Calu3 (cell line): ENCODE measurements at regions not wholly inside any gene's neighbourhood (a gene's known extent, or its start where the extent isn't known, plus 50 kb on each side); places are given as distances from the start of the nearest gene placed in this dataset.

ENCODE experiments used
- BruUV-seq: library from RNA; stranded (reverse); fragments of 400-500 nt; replicated peaks from 2 replicates; lab custom pipeline; 2021; lab: Mats Ljungman, UMichigan
- CTCF ChIA-PET: fragments of 300-600 bp; sonication (Branson Sonifier 250); formaldehyde crosslinking; loops from one replicate; lab custom pipeline; 2022; ENCODE audit warnings: antibody characterized with exemption; lab: Charles Lee
- DNase-seq: peaks from one replicate; pipeline ENCODE4 v3.0.0; 2022
- H3K27ac Mint-ChIP-seq: one replicate; pipeline ENCODE4 v1.8.0; 2022; ENCODE audit warnings: mixed read lengths; ENCODE audit not compliant: unreplicated experiment
- H3K27me3 Mint-ChIP-seq: one replicate; pipeline ENCODE4 v1.8.0; 2022; ENCODE audit warnings: mixed read lengths; ENCODE audit not compliant: unreplicated experiment
- H3K36me3 Mint-ChIP-seq: one replicate; pipeline ENCODE4 v1.8.0; 2022; ENCODE audit warnings: mild to moderate bottlenecking, moderate library complexity, mixed read lengths; ENCODE audit not compliant: insufficient read depth, unreplicated experiment
- H3K4me1 Mint-ChIP-seq: one replicate; pipeline ENCODE4 v1.8.0; 2022; ENCODE audit warnings: mild to moderate bottlenecking, low read depth, mixed read lengths; ENCODE audit not compliant: unreplicated experiment
- H3K4me3 Mint-ChIP-seq: one replicate; pipeline ENCODE4 v1.8.0; 2022; ENCODE audit warnings: mild to moderate bottlenecking, low read depth, moderate library complexity, mixed read lengths; ENCODE audit not compliant: unreplicated experiment
- H3K9me3 Mint-ChIP-seq: one replicate; pipeline ENCODE4 v1.8.0; 2022; ENCODE audit warnings: low read depth, mixed read lengths; ENCODE audit not compliant: unreplicated experiment
- CTCF ChIP-seq: fragments of 200-600 bp; IDR thresholded peaks from one replicate; pipeline ENCODE4 v1.8.0; 2022; ENCODE audit warnings: antibody characterized with exemption; ENCODE audit not compliant: unreplicated experiment
- intact Hi-C: fragments of 100-400 bp; cut with micrococcal nuclease; formaldehyde crosslinking; loops from one replicate; pipeline ENCODE4 v1.10.0; 2022; ENCODE audit not compliant: unreplicated experiment

GRCh38 chr9:82457891-82458290 lies 469.3 kb downstream of the SPATA31D1 start:
- no peak for TF ChIP-seq CTCF

GRCh38 chr9:82458296-82458695 lies 469.7 kb downstream of the SPATA31D1 start:
- CTCF ChIA-PET: no interaction called here
- no peak for DNase-seq
- no peaks in the 10 kb centered on the region for H3K4me1 Mint-ChIP-seq
- TF ChIP-seq CTCF: no peak
- H3K27me3 Mint-ChIP-seq: no peaks in the 10 kb centered on the region
- no TSS peak for BruUV-seq
- H3K4me3 Mint-ChIP-seq: no peak overlapping the region
- H3K36me3 Mint-ChIP-seq: no peaks in the 10 kb centered on the region
- intact Hi-C loops: no loop called here
- H3K27ac Mint-ChIP-seq: no peak overlapping the region
- no peaks in the 10 kb centered on the region for H3K9me3 Mint-ChIP-seq

More at GRCh38 chr9:82457891-82458290, 469.3 kb downstream of the SPATA31D1 start:
- no peak for DNase-seq
- no peak overlapping the region for H3K27ac Mint-ChIP-seq
- no peaks in the 10 kb centered on the region for H3K9me3 Mint-ChIP-seq
- H3K36me3 Mint-ChIP-seq: no peaks in the 10 kb centered on the region
- H3K4me1 Mint-ChIP-seq: no peaks in the 10 kb centered on the region
- CTCF ChIA-PET: no interaction called here
- H3K4me3 Mint-ChIP-seq: no peak overlapping the region
- intact Hi-C loops: no loop called here
- BruUV-seq: no TSS peak
- no peaks in the 10 kb centered on the region for H3K27me3 Mint-ChIP-seq

- Mint-ChIP-seq H3K4me3 (no peak overlapping the region), H3K4me1 (no peaks in the 10 kb centered on the region), H3K9me3 (no peaks in the 10 kb centered on the region), H3K36me3 (no peaks in the 10 kb centered on the region), H3K27me3 (no peaks in the 10 kb centered on the region), H3K27ac (no peak overlapping the region)
- TF ChIP-seq CTCF: no peak
- no TSS peak for BruUV-seq
- intact Hi-C loops: no loop called here
- no peak for DNase-seq
- CTCF ChIA-PET: no interaction called here
Observed at GRCh38 chr9:82466616-82467260, 478.2 kb downstream of the SPATA31D1 start.

GRCh38 chr9:82467436-82467835 lies 478.9 kb downstream of the SPATA31D1 start:
- Mint-ChIP-seq H3K9me3 (no peaks in the 10 kb centered on the region), H3K36me3 (no peaks in the 10 kb centered on the region), H3K27ac (no peak overlapping the region), H3K4me3 (no peak overlapping the region), H3K4me1 (no peaks in the 10 kb centered on the region), H3K27me3 (no peaks in the 10 kb centered on the region)
- DNase-seq: no peak
- intact Hi-C loops: no loop called here
- no peak for TF ChIP-seq CTCF
- CTCF ChIA-PET: no interaction called here
- no TSS peak for BruUV-seq
